Chondrocyte (in vitro differentiated cells): ENCODE measurements at regions not wholly inside any gene's neighbourhood (a gene's known extent, or its start where the extent isn't known, plus 50 kb on each side); places are given as distances from the start of the nearest gene placed in this dataset.

Experiments used
- DNase-seq: peaks from one replicate; pipeline ENCODE4 v3.0.0; 2021; ENCODE audit warnings: mixed read lengths, low spot score
- H3K27ac Mint-ChIP-seq: one replicate; pipeline ENCODE4 v1.8.0; 2021; ENCODE audit warnings: mild to moderate bottlenecking, moderate library complexity, mixed read lengths; ENCODE audit not compliant: unreplicated experiment
- H3K27me3 Mint-ChIP-seq: 2 replicates; pipeline ENCODE4 v1.8.0; 2021; ENCODE audit warnings: low read depth, mixed read lengths
- H3K36me3 Mint-ChIP-seq: 2 replicates; pipeline ENCODE4 v1.8.0; 2021; ENCODE audit warnings: low read depth, mixed read lengths
- H3K4me1 Mint-ChIP-seq: 2 replicates; pipeline ENCODE4 v1.8.0; 2021; ENCODE audit warnings: low read depth, mild to moderate bottlenecking, mixed read lengths
- H3K4me3 Mint-ChIP-seq: one replicate; pipeline ENCODE4 v1.8.0; 2021; ENCODE audit warnings: mild to moderate bottlenecking, moderate library complexity, mixed read lengths; ENCODE audit not compliant: unreplicated experiment
- H3K9me3 Mint-ChIP-seq: 2 replicates; pipeline ENCODE4 v1.8.0; 2021; ENCODE audit warnings: low read depth, mixed read lengths
- CTCF ChIP-seq: fragments of 200-600 bp; sonication (generic); IDR thresholded peaks from 2 replicates; pipeline ENCODE4 v1.5.0; 2021; ENCODE audit warnings: antibody characterized with exemption, mild to moderate bottlenecking, moderate library complexity

DNA sequence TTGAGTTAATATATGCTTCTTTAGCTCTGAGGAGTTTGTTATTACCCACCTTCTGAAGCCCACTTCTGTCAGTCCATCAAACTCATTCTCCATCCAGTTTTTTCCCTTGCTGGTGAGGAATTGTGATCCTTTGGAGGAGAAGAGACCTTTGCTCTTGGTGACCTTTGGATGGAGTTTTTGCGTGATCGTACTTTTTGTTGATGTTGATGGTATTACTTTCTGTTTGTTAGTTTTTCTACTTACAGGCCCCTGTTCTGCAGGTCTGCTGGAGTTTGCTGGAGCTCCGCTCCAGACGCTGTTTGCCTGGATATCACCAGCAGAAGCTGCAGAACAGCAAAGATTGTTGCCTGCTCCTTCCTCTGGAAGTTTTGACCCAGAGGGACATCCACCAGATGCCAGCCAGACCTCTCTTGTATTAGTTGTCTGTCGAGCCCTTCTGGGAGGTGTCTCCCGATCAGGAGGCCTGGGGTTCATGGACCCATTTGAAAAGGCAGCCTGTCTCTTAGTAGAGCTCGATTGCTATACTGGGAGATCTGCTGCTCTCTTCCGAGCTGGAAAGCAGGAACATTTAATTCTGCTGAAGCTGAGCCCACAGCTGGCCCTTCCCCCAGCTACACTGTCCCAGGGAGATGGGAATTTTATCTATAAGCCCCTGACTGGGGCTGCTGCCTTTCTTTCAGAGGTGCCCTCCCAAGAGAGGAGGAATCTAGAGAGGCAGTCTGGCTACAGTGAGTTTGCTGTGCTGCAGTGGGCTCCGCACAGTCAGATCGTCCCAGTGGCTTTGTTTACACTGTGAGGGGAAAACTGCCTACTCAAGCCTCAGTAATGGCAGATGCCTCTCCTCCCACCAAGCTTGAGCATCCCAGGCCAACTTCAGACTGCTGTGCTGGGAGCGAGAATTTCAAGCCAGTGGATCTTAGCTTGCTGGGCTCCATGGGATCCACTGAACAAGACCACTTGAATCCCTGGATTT, 445.5 kb downstream of the MAN2A1 start:
- Mint-ChIP-seq H3K9me3 (peaks cover 52% of the 10 kb centered on the region), H3K36me3 (peaks cover 19% of the 10 kb centered on the region), H3K4me1 (no peaks in the 10 kb centered on the region), H3K4me3 (no peak overlapping the region), H3K27me3 (no peaks in the 10 kb centered on the region), H3K27ac (no peak overlapping the region)
- DNase-seq: no peak
- no peak for TF ChIP-seq CTCF

DNA sequence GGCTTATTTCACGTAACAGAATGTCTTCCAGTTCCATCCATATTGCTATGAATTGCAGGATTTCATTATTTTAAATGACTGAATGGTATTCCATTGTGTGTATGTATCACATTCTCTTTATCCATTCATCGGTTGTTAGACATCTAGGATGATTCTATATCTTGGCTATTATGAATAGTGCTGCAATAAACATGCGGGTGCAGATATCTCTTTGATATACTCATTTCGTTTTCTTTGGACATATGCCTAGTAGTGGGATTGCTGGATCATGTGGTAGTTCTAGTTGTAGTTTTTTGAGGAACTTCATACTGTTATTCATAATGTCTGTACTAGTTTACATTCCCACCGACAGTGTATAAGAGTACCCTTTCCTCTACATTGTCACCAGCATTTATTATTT, 460.5 kb downstream of the MAN2A1 start:
- peaks cover 15% of the 10 kb centered on the region for H3K4me1 Mint-ChIP-seq
- no peak for DNase-seq
- TF ChIP-seq CTCF: no peak
- no peak overlapping the region for H3K27ac Mint-ChIP-seq
- peaks cover 3% of the 10 kb centered on the region for H3K9me3 Mint-ChIP-seq
- H3K4me3 Mint-ChIP-seq: no peak overlapping the region
- no peaks in the 10 kb centered on the region for H3K27me3 Mint-ChIP-seq
- H3K36me3 Mint-ChIP-seq: no peaks in the 10 kb centered on the region

- Mint-ChIP-seq H3K9me3 (peaks cover 6% of the 10 kb centered on the region), H3K27ac (no peak overlapping the region), H3K36me3 (no peaks in the 10 kb centered on the region), H3K4me1 (peaks cover 20% of the 10 kb centered on the region), H3K4me3 (no peak overlapping the region), H3K27me3 (no peaks in the 10 kb centered on the region)
- DNase-seq: no peak
- no peak for TF ChIP-seq CTCF
Observed at GRCh38 chr5:110159202-110159601, 469.5 kb downstream of the MAN2A1 start.

- Mint-ChIP-seq H3K4me3 (no peak overlapping the region), H3K27ac (no peak overlapping the region), H3K27me3 (no peaks in the 10 kb centered on the region), H3K4me1 (peaks cover 20% of the 10 kb centered on the region), H3K36me3 (no peaks in the 10 kb centered on the region), H3K9me3 (no peaks in the 10 kb centered on the region)
- no peak for DNase-seq
- TF ChIP-seq CTCF: no peak
Observed at GRCh38 chr5:110161162-110161561, 471.4 kb downstream of the MAN2A1 start.

DNA sequence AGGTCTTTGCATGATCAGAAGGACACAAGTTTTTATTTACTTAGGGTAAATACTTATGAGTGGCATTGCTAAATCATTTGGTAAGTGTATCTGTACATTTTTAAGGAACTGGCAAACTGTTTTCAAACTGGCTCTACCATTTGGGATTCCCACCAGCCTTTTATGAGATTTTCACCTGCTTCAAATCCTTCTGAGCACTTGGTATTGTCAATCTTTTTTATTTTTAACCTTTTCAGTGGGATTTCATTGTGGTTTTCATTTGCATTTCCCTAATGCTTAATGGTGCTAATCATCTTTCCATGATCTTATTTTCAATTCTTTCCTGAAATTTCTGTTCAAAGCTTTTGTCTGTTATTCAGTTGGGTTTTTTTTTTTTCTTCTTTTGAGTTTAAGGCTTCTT, 475.6 kb downstream of the MAN2A1 start:
- no peak for TF ChIP-seq CTCF
- Mint-ChIP-seq H3K4me3 (no peak overlapping the region), H3K4me1 (peaks cover 13% of the 10 kb centered on the region), H3K27ac (no peak overlapping the region), H3K9me3 (peaks cover 4% of the 10 kb centered on the region), H3K36me3 (no peaks in the 10 kb centered on the region), H3K27me3 (no peaks in the 10 kb centered on the region)
- DNase-seq: no peak
